GM21717 (cell line): ENCODE measurements at regions not wholly inside any gene's neighbourhood (a gene's known extent, or its start where the extent isn't known, plus 50 kb on each side); places are given as distances from the start of the nearest gene placed in this dataset.
"Not testable (repeated sequence)": the region's sequence is repeated elsewhere in the genome, so short reads cannot be mapped to it uniquely, and the experiment has no call there.

Source experiments
- ATAC-seq: cut with Tn5 transposase; IDR thresholded peaks from one replicate; pipeline ENCODE4 v1.9.1; 2021; ENCODE audit warnings: mild to moderate bottlenecking, moderate library complexity; ENCODE audit not compliant: unreplicated experiment

- ATAC-seq: no peak
Observed at GRCh38 chr10:6929148-6929830, 349.2 kb upstream of the PRKCQ start.

- ATAC-seq: no peak
Observed at GRCh38 chr10:6928586-6928985, 348.5 kb upstream of the PRKCQ start.

- ATAC-seq: no peak
Observed at GRCh38 chr10:6926971-6927370, 346.9 kb upstream of the PRKCQ start.

- ATAC-seq: no peak
Observed at GRCh38 chr10:6925146-6925545, 345.1 kb upstream of the PRKCQ start.

- ATAC-seq: no peak
Observed at GRCh38 chr10:6924166-6924565, 344.1 kb upstream of the PRKCQ start.

GRCh38 chr10:6921026-6921425, 340.9 kb upstream of the PRKCQ start:
- ATAC-seq: not testable (repeated sequence)

GRCh38 chr10:6920072-6921019, 340.3 kb upstream of the PRKCQ start:
- peak; percentile 93 for ATAC-seq

GRCh38 chr10:6919077-6919476, 339.0 kb upstream of the PRKCQ start:
- no peak for ATAC-seq

- no peak for ATAC-seq
Observed at GRCh38 chr10:6918305-6918704, 338.2 kb upstream of the PRKCQ start.

- no peak for ATAC-seq
Observed at GRCh38 chr10:6917125-6917524, 337.0 kb upstream of the PRKCQ start.

GRCh38 chr10:6916601-6917000, 336.5 kb upstream of the PRKCQ start:
- ATAC-seq: no peak

GRCh38 chr10:6915307-6915706, 335.2 kb upstream of the PRKCQ start:
- no peak for ATAC-seq

GRCh38 chr10:6912929-6913328, 332.9 kb upstream of the PRKCQ start:
- no peak for ATAC-seq

- no peak for ATAC-seq
Observed at GRCh38 chr10:6912424-6912823, 332.3 kb upstream of the PRKCQ start.

GRCh38 chr10:6912021-6912420, 331.9 kb upstream of the PRKCQ start:
- ATAC-seq: no peak

GRCh38 chr10:6909905-6910560, 330.0 kb upstream of the PRKCQ start:
- no peak for ATAC-seq

- no peak for ATAC-seq
Observed at GRCh38 chr10:6907877-6908530, 327.9 kb upstream of the PRKCQ start.

- ATAC-seq: no peak
Observed at GRCh38 chr10:6894405-6894804, 314.3 kb upstream of the PRKCQ start.

GRCh38 chr10:6892864-6893263, 312.8 kb upstream of the PRKCQ start:
- no peak for ATAC-seq

GRCh38 chr10:6891924-6892323, 311.8 kb upstream of the PRKCQ start:
- ATAC-seq: no peak

- no peak for ATAC-seq
Observed at GRCh38 chr10:6889718-6890117, 309.6 kb upstream of the PRKCQ start.
